BLaER1 treated with 17β-estradiol and CSF1 and Interleukin-3, amounts not matched to agents 10 nM and 100 nM (cell line): ENCODE measurements at regions not wholly inside any gene's neighbourhood (a gene's known extent, or its start where the extent isn't known, plus 50 kb on each side); places are given as distances from the start of the nearest gene placed in this dataset.

Experiments
- H3K27ac ChIP-seq, 11 experiments: shearing (Covaris generic); formaldehyde crosslinking; 2 replicates each; pipeline ENCODE4 v1.8.1; 2022
- H3K27me3 ChIP-seq, 11 experiments: shearing (Covaris generic); formaldehyde crosslinking; 2 replicates each; pipeline ENCODE4 v1.8.1; 2022
- H3K36me3 ChIP-seq, 11 experiments: shearing (Covaris generic); formaldehyde crosslinking; 2 replicates each; pipeline ENCODE4 v1.8.1; 2022
- H3K4me1 ChIP-seq, 10 experiments: shearing (Covaris generic); formaldehyde crosslinking; 2 replicates each; pipeline ENCODE4 v1.8.1; 2022
- H3K4me2 ChIP-seq, 11 experiments: shearing (Covaris generic); formaldehyde crosslinking; 2 replicates each; pipeline ENCODE4 v1.8.1; 2022
- H3K4me3 ChIP-seq, 10 experiments: shearing (Covaris generic); formaldehyde crosslinking; 2 replicates each; pipeline ENCODE4 v1.8.1; 2022
- H3K9ac ChIP-seq, 11 experiments: shearing (Covaris generic); formaldehyde crosslinking; 2 replicates each; pipeline ENCODE4 v1.8.1; 2022
- H3K9me3 ChIP-seq, 11 experiments: shearing (Covaris generic); formaldehyde crosslinking; replicated peaks in 1 of 11; 2 replicates each; pipeline ENCODE4 v1.8.1; 2022
- H4K20me1 ChIP-seq, 11 experiments: shearing (Covaris generic); formaldehyde crosslinking; 2 replicates each; pipeline ENCODE4 v1.8.1; 2022
- Cebpa-rat ChIP-seq, 11 experiments: shearing (Covaris generic); IDR thresholded peaks; 2 replicates each; pipeline ENCODE4 v1.8.1; 2022

- Histone ChIP-seq H3K27ac (no peak overlapping the region), H3K4me3 (no peak overlapping the region), H3K4me2 (no peak overlapping the region), H4K20me1 (no peaks in the 10 kb centered on the region), H3K4me1 (no peaks in the 10 kb centered on the region), H3K9ac (no peak overlapping the region), H3K27me3 (no peaks in the 10 kb centered on the region), H3K9me3 (no peaks in the 10 kb centered on the region), H3K36me3 (no peaks in the 10 kb centered on the region)
- no peak for TF ChIP-seq Cebpa-rat (IDR thresholded peaks at IDR 0.05)
Measured at GRCh38 chr7:86190351-86190750, 453.4 kb upstream of the GRM3 start.

DNA sequence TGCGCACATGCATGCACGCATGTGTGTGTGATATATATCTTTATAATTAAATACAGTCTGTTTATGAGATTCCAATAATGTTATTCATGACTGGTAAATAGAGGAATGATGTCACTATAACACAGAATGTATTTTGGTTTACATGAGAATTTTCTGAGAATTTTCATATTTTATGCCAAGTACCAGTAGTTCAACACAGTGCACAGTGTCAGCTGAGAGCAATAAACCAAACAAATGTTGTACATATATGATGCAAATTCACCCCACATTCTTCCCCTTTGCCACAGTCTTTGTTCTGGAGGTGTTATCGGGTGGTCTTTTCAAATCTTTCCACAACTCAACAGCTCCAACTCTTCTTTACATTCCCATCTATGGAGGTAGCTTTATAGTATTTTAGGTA, 462.2 kb upstream of the GRM3 start:
- Histone ChIP-seq H3K4me2 (no peak overlapping the region), H3K4me1 (no peaks in the 10 kb centered on the region), H3K4me3 (no peak overlapping the region), H3K9ac (no peak overlapping the region), H3K27me3 (no peaks in the 10 kb centered on the region), H4K20me1 (no peaks in the 10 kb centered on the region), H3K36me3 (no peaks in the 10 kb centered on the region), H3K27ac (no peak overlapping the region), H3K9me3 (no peaks in the 10 kb centered on the region)
- TF ChIP-seq Cebpa-rat (IDR thresholded peaks at IDR 0.05): no peak

- H3K27me3 ChIP-seq: no peaks in the 10 kb centered on the region
- no peaks in the 10 kb centered on the region for H3K36me3 ChIP-seq
- no peak overlapping the region for H3K4me3 ChIP-seq
- no peak overlapping the region for H3K9ac ChIP-seq
- H4K20me1 ChIP-seq: no peaks in the 10 kb centered on the region
- no peaks in the 10 kb centered on the region; a peak in 1 of 20 replicates for H3K4me1 ChIP-seq
- no peak overlapping the region for H3K4me2 ChIP-seq
- no peak for TF ChIP-seq Cebpa-rat (IDR thresholded peaks at IDR 0.05)
- peaks cover 0 to 9% (median 0%) of the 10 kb centered on the region in 11 experiments; a peak in 8 of 22 replicates for H3K9me3 ChIP-seq
- no peak overlapping the region for H3K27ac ChIP-seq
Measured at GRCh38 chr7:86164827-86165226, 478.9 kb upstream of the GRM3 start.

DNA sequence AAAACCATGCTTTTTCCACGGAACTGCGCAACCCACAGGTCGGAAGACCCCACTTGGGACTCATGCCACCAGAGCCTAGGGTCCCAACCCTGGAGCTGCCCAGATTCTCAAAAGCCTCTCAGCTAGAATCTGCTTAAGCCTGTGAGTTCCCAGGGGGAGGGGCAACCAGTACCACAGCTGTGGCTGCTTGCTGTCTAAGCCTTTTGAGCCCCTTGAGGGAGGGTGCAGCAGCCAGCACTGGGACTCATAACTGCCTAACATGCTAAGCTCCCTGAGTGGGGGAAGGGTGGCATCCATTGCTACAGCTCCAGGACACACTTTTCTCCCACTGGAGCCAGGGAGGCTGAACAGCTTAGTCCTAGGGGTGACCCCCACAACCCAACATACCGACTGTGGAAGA, 485.6 kb upstream of the GRM3 start:
- H3K4me3 ChIP-seq: no peak overlapping the region
- no peaks in the 10 kb centered on the region for H3K4me1 ChIP-seq
- no peak overlapping the region for H3K4me2 ChIP-seq
- no peak for TF ChIP-seq Cebpa-rat (IDR thresholded peaks at IDR 0.05)
- H3K27me3 ChIP-seq: no peaks in the 10 kb centered on the region
- no peaks in the 10 kb centered on the region for H4K20me1 ChIP-seq
- H3K9me3 ChIP-seq: no peaks in the 10 kb centered on the region
- H3K27ac ChIP-seq: no peak overlapping the region
- no peak overlapping the region for H3K9ac ChIP-seq
- H3K36me3 ChIP-seq: no peaks in the 10 kb centered on the region

- H3K27me3 ChIP-seq: no peaks in the 10 kb centered on the region
- no peak overlapping the region for H3K27ac ChIP-seq
- H3K4me3 ChIP-seq: no peak overlapping the region
- TF ChIP-seq Cebpa-rat (IDR thresholded peaks at IDR 0.05): no peak
- no peaks in the 10 kb centered on the region for H3K9me3 ChIP-seq
- H3K9ac ChIP-seq: no peak overlapping the region
- peaks cover 0 to 7% (median 0%) of the 10 kb centered on the region in 10 experiments; a peak in 1 of 20 replicates for H3K4me1 ChIP-seq
- no peaks in the 10 kb centered on the region for H4K20me1 ChIP-seq
- no peak overlapping the region for H3K4me2 ChIP-seq
- no peaks in the 10 kb centered on the region for H3K36me3 ChIP-seq
Measured at GRCh38 chr7:86155623-86156022, 488.1 kb upstream of the GRM3 start.

DNA sequence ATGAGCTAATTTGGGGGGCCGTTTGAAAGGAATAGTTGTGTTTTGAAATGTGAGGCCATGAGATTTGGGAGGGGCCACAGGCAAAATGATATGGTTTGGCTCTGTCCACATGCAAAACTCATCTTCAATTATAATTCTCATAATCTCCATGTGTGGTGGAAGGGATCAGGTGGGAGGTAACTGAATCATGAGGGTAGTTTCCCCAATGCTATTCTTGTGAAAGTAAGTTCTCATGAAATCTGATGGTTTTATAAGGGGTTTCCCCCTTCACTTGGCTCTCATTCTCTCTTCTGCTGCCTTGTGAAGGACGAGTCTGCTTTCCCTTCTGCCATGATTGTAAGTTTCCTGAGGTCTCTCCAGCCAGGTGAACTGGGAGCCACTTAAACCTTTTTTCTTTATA, 490.8 kb upstream of the GRM3 start:
- Histone ChIP-seq H3K4me2 (no peak overlapping the region), H3K27ac (no peak overlapping the region), H3K27me3 (no peaks in the 10 kb centered on the region), H3K4me3 (no peak overlapping the region), H3K9ac (no peak overlapping the region), H3K36me3 (no peaks in the 10 kb centered on the region), H4K20me1 (no peaks in the 10 kb centered on the region), H3K4me1 (peaks cover 0 to 7% (median 0%) of the 10 kb centered on the region in 10 experiments; a peak in 1 of 20 replicates), H3K9me3 (no peaks in the 10 kb centered on the region)
- TF ChIP-seq Cebpa-rat (IDR thresholded peaks at IDR 0.05): no peak

GRCh38 chr7:86149024-86149665, 494.6 kb upstream of the GRM3 start:
- no peak overlapping the region for H3K27ac ChIP-seq
- no peaks in the 10 kb centered on the region for H3K9me3 ChIP-seq
- TF ChIP-seq Cebpa-rat (IDR thresholded peaks at IDR 0.05): no peak
- peaks cover 0 to 7% (median 0%) of the 10 kb centered on the region in 10 experiments; a peak in 1 of 20 replicates for H3K4me1 ChIP-seq
- H3K36me3 ChIP-seq: no peaks in the 10 kb centered on the region
- H4K20me1 ChIP-seq: no peaks in the 10 kb centered on the region
- H3K4me3 ChIP-seq: no peak overlapping the region
- no peaks in the 10 kb centered on the region for H3K27me3 ChIP-seq
- no peak overlapping the region for H3K4me2 ChIP-seq
- H3K9ac ChIP-seq: no peak overlapping the region

DNA sequence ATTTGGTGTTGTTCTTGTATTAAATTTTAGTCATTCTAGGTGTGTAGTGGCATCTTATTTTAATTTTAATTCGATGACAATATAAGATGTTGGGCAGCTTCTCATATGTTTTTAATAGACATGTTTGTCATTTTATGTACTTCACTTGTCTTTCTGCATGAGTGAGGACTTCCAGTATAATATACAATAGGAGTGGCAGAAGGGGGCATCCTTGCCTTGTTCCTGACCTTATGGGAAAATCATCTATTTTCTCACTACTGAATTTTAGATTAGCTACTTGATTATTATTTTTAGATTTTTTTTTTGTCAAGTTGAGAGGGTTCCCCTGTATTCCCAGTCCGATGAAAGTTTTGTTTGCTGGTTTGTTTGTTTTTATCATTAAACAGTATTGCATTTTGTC, 495.2 kb upstream of the GRM3 start:
- H3K9me3 ChIP-seq: no peaks in the 10 kb centered on the region
- H3K36me3 ChIP-seq: no peaks in the 10 kb centered on the region
- H3K4me1 ChIP-seq: peaks cover 0 to 7% (median 0%) of the 10 kb centered on the region in 10 experiments; a peak in 1 of 20 replicates
- H3K4me2 ChIP-seq: no peak overlapping the region
- no peaks in the 10 kb centered on the region for H3K27me3 ChIP-seq
- H3K27ac ChIP-seq: no peak overlapping the region
- no peak overlapping the region for H3K4me3 ChIP-seq
- no peaks in the 10 kb centered on the region for H4K20me1 ChIP-seq
- H3K9ac ChIP-seq: no peak overlapping the region
- TF ChIP-seq Cebpa-rat (IDR thresholded peaks at IDR 0.05): no peak

- no peaks in the 10 kb centered on the region for H3K4me1 ChIP-seq
- no peak for TF ChIP-seq Cebpa-rat (IDR thresholded peaks at IDR 0.05)
- H3K9me3 ChIP-seq: no peaks in the 10 kb centered on the region
- no peak overlapping the region for H3K4me3 ChIP-seq
- H3K4me2 ChIP-seq: no peak overlapping the region
- H3K36me3 ChIP-seq: no peaks in the 10 kb centered on the region
- no peaks in the 10 kb centered on the region for H4K20me1 ChIP-seq
- no peaks in the 10 kb centered on the region for H3K27me3 ChIP-seq
- H3K9ac ChIP-seq: no peak overlapping the region
- no peak overlapping the region for H3K27ac ChIP-seq
Measured at GRCh38 chr7:86137343-86137742, 506.4 kb upstream of the GRM3 start.

DNA sequence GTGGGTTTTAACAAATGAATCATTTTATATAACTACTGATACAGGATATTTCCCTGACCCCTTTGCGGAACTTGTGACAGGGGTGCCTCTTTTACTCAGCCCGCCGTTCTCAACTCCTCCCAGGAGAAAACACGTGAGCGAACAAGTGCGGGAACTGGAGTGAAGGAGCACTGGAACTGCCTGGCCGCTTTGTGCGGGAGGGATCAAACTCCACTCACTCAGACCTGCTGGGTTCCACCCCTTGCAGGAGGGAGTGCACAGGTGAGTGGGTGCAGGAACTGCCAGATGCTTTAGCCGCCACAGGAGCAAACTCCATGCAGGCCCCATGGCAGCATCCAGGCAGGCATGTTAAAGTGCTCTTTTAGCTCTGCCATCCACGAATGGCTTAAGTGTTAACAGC, 513.4 kb upstream of the GRM3 start:
- H3K36me3 ChIP-seq: no peaks in the 10 kb centered on the region
- TF ChIP-seq Cebpa-rat (IDR thresholded peaks at IDR 0.05): no peak
- no peaks in the 10 kb centered on the region for H3K27me3 ChIP-seq
- H3K27ac ChIP-seq: no peak overlapping the region
- H3K4me3 ChIP-seq: no peak overlapping the region
- H3K9ac ChIP-seq: no peak overlapping the region
- no peaks in the 10 kb centered on the region for H3K4me1 ChIP-seq
- no peaks in the 10 kb centered on the region for H4K20me1 ChIP-seq
- no peaks in the 10 kb centered on the region for H3K9me3 ChIP-seq
- no peak overlapping the region for H3K4me2 ChIP-seq
